Neutrophil (primary cell): ENCODE measurements at regions not wholly inside any gene's neighbourhood (a gene's known extent, or its start where the extent isn't known, plus 50 kb on each side); places are given as distances from the start of the nearest gene placed in this dataset.
"Not testable (repeated sequence)": the region's sequence is repeated elsewhere in the genome, so short reads cannot be mapped to it uniquely, and the experiment has no call there.

Source experiments
- H3K27ac ChIP-seq: fragments of 200-600 bp; sonication (generic); 2 replicates; pipeline ENCODE4 v1.5.1; 2016; ENCODE audit warnings: mild to moderate bottlenecking, moderate library complexity
- H3K27me3 ChIP-seq: fragments of 200-600 bp; sonication (generic); 2 replicates; pipeline ENCODE4 v1.6.0; 2016; ENCODE audit warnings: mild to moderate bottlenecking
- H3K36me3 ChIP-seq: fragments of 200-600 bp; sonication (generic); 2 replicates; pipeline ENCODE4 v1.5.1; 2017
- H3K4me1 ChIP-seq, 2 experiments: fragments of 200-600 bp in 1 of 2; sonication (generic) in 1 of 2; 1 replicate in 1 of 2; 2 replicates in 1 of 2; pipeline versions ENCODE4 v1.5.1 to v1.6.1; 2013 to 2016; ENCODE audit warnings: low read depth in 1 of 2, low read length in 1 of 2, mild to moderate bottlenecking in 1 of 2, moderate library complexity in 1 of 2; ENCODE audit not compliant: control insufficient read depth in 1 of 2, insufficient read depth in 1 of 2
- H3K4me3 ChIP-seq, 2 experiments: fragments of 200-600 bp in 1 of 2; sonication (generic) in 1 of 2; 1 replicate in 1 of 2; 2 replicates in 1 of 2; pipeline ENCODE4 v1.5.1; 2013 to 2016; ENCODE audit warnings: low read depth in 1 of 2, low read length in 1 of 2, mild to moderate bottlenecking in 1 of 2, moderate library complexity in 1 of 2
- H3K9me3 ChIP-seq: fragments of 200-600 bp; sonication (generic); 2 replicates; pipeline ENCODE4 v1.5.1; 2016
- TF ChIP-seq, protein P1 (sequence below): fragments of 200-600 bp; sonication (generic); IDR thresholded peaks from 2 replicates; pipeline ENCODE4 v1.5.1; 2016; ENCODE audit warnings: antibody characterized with exemption

GRCh38 chr21:15311510-15311909 is 246.7 kb upstream of the NRIP1 start:
- no peaks in the 10 kb centered on the region for H3K9me3 ChIP-seq
- H3K27me3 ChIP-seq = no peaks in the 10 kb centered on the region
- H3K27ac ChIP-seq = no peak overlapping the region
- H3K4me1 ChIP-seq = no peaks in the 10 kb centered on the region
- TF ChIP-seq, protein P1, sequence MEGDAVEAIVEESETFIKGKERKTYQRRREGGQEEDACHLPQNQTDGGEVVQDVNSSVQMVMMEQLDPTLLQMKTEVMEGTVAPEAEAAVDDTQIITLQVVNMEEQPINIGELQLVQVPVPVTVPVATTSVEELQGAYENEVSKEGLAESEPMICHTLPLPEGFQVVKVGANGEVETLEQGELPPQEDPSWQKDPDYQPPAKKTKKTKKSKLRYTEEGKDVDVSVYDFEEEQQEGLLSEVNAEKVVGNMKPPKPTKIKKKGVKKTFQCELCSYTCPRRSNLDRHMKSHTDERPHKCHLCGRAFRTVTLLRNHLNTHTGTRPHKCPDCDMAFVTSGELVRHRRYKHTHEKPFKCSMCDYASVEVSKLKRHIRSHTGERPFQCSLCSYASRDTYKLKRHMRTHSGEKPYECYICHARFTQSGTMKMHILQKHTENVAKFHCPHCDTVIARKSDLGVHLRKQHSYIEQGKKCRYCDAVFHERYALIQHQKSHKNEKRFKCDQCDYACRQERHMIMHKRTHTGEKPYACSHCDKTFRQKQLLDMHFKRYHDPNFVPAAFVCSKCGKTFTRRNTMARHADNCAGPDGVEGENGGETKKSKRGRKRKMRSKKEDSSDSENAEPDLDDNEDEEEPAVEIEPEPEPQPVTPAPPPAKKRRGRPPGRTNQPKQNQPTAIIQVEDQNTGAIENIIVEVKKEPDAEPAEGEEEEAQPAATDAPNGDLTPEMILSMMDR = no peak
- no peak overlapping the region for H3K4me3 ChIP-seq
- no peaks in the 10 kb centered on the region for H3K36me3 ChIP-seq

DNA sequence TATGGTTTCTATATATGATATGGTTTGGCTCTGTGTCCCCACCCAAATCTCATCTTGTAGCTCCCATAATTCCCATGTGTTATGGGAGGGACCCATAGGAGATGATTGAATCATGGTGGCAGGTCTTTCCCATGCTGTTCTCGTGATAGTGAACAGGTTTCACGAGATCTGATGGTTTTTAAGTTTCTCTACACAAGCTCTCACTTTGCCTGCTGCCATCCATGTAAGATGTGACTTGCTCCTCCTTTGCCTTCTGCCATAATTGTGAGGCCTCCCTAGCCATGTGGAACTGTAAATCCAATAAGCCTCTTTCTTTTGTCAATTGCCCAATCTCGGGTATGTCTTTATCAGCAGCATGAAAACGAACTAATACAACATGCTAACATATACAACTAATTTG is 252.2 kb upstream of the NRIP1 start:
- H3K9me3 ChIP-seq, H3K27ac ChIP-seq: not testable (repeated sequence)

GRCh38 chr21:15319727-15320126 is 254.9 kb upstream of the NRIP1 start:
- Histone ChIP-seq H3K36me3 (no peaks in the 10 kb centered on the region), H3K4me1 (no peaks in the 10 kb centered on the region), H3K9me3 (no peaks in the 10 kb centered on the region), H3K27me3 (no peaks in the 10 kb centered on the region), H3K4me3 (no peak overlapping the region), H3K27ac (no peak overlapping the region)
- TF ChIP-seq, protein P1 = no peak

More for the DNA sequence above, 252.2 kb upstream of the NRIP1 start:
- H3K4me1 ChIP-seq, H3K4me3 ChIP-seq, H3K36me3 ChIP-seq, H3K27me3 ChIP-seq: not testable (repeated sequence)

DNA sequence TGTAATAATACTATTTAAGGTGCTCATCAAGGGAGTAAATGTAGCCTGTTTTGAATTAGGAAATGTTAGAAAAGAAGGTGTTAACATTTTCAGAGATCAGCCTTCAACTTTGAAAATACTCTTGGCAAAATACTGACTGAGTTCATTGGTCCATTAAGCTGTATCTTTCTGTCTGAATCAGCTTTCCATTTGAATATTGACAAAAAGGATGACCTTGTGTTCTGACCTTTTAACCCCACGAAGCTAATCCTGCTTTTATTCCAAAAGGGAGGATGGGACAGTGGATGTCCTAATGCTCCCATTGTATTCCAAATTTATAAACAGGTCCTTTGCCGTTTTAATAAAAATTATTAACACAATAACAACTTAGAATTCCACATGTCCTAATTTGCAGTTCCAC is 259.7 kb upstream of the NRIP1 start:
- Histone ChIP-seq H3K9me3 (no peaks in the 10 kb centered on the region), H3K36me3 (no peaks in the 10 kb centered on the region), H3K27me3 (no peaks in the 10 kb centered on the region), H3K4me3 (no peak overlapping the region), H3K27ac (no peak overlapping the region), H3K4me1 (no peaks in the 10 kb centered on the region)
- TF ChIP-seq, protein P1 = no peak

GRCh38 chr21:15326032-15326867 is 261.4 kb upstream of the NRIP1 start:
- Histone ChIP-seq H3K27me3 (no peaks in the 10 kb centered on the region), H3K27ac (no peak overlapping the region), H3K4me3 (no peak overlapping the region), H3K36me3 (no peaks in the 10 kb centered on the region), H3K4me1 (no peaks in the 10 kb centered on the region), H3K9me3 (no peaks in the 10 kb centered on the region)
- TF ChIP-seq, protein P1 = no peak

DNA sequence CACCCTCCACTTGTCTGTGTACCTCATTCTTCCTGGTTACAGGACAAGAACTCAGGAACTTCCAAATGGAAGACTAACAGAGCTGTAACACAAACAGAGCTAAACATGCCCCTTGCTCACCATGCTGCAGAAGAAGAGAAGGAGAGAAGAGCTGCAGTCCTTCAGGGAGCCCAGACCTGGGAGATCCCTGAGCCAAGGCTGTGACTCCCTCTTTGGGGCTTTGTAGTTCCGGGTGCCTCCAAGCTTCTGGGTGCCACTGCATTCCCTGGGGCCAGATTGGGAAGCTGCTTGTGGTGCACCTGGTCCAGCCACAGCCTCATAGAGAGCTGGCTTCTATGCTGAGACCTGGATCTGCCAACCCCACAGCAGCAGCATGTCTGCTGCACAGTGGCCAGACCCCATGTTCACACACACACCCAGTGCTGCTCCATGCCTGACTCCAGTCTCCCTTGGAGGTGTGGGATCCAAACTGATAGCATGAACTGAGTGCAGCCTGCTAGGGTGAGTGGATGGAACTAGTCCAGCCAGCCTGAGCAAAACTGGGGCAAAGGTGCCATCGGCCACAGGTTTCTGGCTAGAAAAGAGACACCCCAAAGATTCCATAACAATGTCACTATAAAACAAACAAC is 263.0 kb upstream of the NRIP1 start:
- Histone ChIP-seq H3K27ac (no peak overlapping the region), H3K9me3 (no peaks in the 10 kb centered on the region), H3K27me3 (no peaks in the 10 kb centered on the region), H3K4me3 (no peak overlapping the region), H3K36me3 (no peaks in the 10 kb centered on the region), H3K4me1 (no peaks in the 10 kb centered on the region)
- TF ChIP-seq, protein P1 = no peak
